T47D (cell line): ENCODE measurements at regions not wholly inside any gene's neighbourhood (a gene's known extent, or its start where the extent isn't known, plus 50 kb on each side); places are given as distances from the start of the nearest gene placed in this dataset.

Experiments used
- DNase-seq, 2 experiments: peaks; one replicate each; pipeline versions ENCODE4 v3.0.0 to v3.0.0-alpha.2; 2011 to 2012; ENCODE audit warnings: low read depth in 1 of 2, low spot score in 1 of 2
- JUND ChIP-seq: IDR thresholded peaks from 2 replicates; pipeline ENCODE4 v1.6.1; 2012; ENCODE audit warnings: low read depth
- in situ Hi-C: cut with HindIII; loops from 2 replicates; pipeline ENCODE4 v1.10.0; 2016; ENCODE audit warnings: low sequenced_read_pairs, low pct_unique_long_range_greater_than_20kb

DNA sequence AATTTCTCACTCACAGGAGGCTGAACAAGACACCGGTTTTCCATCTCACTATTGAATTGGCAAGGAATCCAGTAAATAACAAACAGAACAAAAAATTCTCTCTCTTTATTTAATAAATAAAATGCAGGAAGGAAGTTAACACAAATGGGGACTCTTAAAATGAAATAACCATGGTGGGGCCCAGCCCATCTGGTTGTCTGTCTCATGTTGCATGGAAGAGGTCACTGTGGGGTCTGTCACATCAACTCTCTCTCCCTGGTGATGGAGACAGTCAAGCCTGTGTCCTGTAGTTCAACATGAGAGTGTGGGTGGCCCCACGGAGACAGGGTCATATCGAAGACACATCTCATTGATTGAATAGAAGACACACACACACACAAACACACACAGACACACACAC, 297.7 kb downstream of the IRX2 start:
- no peak for TF ChIP-seq JUND
- DNase-seq, result no peak
- in situ Hi-C loops, result no loop called here

DNA sequence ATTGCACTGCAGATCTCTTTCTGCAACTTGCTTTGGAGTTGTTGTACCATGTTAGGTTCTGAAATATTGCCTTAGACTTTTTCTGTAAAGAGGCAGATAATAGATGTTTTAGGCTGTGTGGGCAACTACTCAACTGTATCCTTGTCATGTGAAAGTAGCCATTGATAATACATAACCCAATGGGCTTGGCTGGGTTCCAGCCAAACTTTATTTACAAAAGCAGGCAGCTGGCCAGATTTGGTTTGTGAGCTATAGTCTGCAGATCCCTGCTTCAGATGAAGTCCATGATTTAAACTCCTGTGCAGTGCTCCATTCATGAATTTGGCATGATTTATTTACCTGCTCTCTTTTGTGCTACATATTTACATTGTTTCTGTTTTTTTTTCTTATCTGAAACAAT, 300.4 kb downstream of the IRX2 start:
- in situ Hi-C loops, result no loop called here
- TF ChIP-seq JUND, result no peak
- no peak for DNase-seq

DNA sequence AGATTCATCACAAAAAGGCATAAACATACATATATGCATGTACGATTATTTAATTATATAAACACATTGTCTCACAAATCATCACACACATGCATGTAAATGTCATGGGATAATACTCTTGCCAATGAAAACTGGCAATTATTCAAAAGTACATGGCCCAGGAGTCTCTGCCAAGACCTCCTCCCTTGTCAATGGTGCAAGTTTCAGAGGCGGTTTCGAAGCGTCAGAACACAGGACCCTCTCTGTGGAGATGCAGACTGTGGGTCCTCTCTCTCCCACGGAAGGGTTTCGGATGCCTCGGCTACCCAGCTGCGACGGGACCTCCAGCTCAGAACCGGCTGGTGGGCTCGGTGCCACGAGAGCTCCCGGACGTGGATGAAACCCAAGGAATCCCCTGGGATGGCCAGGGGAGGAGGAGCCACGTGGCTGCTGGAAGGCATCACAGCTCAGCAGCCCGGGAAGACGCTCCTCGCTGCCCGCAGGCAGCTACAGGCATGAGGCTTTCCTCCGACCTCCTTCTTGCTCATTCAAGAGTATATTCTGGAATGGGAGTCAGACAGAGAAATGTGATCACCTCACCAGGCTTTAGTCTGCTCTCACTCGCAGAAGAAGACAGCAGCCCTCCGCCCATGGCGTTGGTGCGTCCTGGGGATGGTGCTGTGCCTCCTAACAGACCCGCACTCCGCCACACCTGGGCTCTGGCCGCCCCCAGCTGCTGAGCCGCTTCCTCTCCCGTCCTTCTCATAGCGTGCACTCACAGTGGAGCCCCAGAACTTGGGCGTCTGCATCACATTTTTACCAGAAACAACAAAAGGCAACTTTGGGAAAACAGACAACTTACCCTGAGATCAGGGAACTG, 308.8 kb downstream of the IRX2 start:
- TF ChIP-seq JUND, result no peak
- DNase-seq, result no peak
- in situ Hi-C loops, result no loop called here

DNA sequence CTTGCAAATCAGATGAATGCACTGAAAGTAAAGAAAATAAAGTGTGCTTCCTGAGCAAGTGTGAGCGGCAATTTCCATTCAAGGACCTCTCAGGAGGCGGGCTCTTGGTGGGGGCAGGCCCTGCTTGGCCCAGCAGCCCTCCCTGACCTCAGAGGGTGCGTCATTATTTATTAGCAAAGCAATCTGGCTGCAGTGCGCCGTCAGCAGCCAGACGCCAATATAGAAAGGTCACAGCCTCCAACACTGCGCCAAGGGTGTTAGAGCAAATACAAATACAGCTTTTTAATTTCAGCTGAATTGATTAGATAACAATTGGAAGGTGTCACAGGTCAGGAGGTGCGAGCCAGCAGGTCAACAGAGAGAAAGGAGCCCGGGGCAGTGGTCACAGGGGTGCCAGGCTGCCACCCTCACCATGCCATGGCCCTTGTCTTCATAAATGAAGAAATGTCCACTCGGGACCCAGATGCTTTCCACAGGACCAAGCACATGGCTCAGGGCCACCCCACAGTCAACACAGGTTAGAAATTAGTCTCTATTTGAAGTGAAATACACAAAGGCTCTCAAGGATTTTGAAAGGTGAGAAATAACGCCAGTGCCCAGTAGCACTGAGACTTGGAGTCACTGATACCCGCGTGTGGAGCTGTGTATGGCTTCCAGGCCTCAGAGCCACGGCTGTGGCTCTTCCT, 309.8 kb downstream of the IRX2 start:
- TF ChIP-seq JUND, result no peak

DNA sequence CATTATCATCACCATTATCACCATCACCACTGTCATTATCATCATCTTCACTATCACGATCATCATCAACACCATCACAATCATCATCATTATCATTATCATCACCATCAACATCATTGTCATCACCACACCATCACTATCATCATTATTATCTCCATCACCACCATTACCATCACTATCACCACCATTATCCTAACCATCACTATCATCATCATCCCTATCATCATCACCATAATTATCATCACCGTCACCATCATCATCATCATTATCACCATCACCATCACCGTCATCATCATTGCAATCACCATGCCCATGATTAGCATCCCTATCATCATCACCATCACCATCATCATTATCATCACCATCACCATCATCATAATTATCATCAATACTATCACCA, 311.9 kb downstream of the IRX2 start:
- in situ Hi-C loops, result no loop called here
- no peak for DNase-seq

More for the DNA sequence above, 309.8 kb downstream of the IRX2 start:
- no peak for DNase-seq
- in situ Hi-C loops, result no loop called here

DNA sequence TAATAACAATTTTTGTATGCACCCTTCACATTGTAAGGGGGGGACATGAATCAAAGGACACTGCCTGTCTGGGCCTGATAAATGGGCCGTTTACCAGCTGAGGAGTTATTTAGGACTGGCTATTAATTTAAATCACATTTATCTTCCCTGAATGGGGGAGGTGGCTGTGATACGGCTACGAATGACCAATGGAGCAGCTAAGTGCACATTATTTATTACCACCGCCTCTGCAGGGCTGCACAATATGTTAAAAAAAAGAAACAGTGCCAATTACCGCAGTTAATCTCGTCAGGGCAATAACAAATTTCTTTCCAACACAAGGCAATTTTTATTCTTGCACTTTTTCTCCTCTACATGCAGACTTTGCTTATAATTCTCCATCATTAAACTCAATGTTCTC, 318.4 kb downstream of the IRX2 start:
- TF ChIP-seq JUND, result no peak
- in situ Hi-C loops, result no loop called here
- DNase-seq, result no peak

More for the DNA sequence above, 311.9 kb downstream of the IRX2 start:
- no peak for TF ChIP-seq JUND

DNA sequence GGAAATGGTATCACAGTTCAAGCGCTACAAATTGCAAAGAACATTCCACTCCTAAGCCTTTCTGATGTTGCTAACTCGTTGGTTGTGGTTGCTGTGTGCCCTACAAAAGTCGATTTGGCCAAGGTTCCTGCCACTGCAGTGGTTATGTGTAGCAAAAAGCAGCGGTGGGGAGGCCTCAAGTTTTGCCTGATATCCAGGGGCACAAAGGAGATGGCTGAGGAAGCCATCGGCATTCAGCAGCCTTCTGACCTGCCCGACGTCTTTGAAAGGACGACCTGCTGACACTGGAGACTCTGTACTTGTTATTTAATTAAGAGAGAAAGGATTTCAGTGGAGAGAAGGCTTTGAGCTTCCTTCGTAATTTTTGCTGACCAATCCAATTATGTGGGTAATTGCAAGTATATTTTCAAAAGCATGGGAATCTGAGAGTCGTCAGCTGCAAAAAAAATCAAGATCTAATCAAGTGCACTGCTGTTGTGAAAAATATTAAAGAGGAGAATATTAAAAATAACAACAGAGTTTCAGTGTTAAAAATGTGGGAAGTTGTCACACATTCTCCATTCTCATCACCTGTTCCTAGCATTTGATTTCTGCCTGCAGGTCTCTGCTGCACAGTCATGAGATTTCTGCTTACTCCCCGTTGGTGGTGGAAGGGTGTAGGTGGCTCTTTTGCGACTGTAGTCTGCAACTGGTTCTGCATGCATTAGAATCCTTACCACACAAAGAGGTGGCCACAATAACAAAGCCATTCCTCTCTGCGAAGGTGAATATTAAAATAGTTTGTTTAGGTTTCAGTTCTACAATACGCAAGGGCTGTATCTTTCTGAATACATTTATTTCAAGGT, 319.2 kb downstream of the IRX2 start:
- in situ Hi-C loops, result no loop called here
- TF ChIP-seq JUND, result no peak

DNA sequence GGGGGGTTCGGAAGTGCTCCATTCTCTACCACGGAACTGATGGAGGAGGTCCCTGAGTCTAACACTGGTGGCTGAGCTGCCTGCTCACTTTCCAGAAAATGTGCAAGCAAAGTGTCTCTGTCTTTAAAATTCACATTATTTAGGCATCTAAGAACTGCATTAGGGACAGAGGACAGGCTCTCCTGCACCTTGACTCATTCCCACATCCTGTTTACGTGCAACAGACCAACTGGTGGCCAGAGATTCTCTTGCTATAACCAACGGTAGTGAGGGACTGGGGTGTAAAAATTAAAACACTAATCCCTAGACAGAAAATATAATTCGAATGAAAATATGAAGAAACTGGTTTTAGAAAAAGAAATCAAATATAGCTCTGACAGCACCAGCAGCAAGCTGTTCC, 320.9 kb downstream of the IRX2 start:
- no peak for TF ChIP-seq JUND
- no peak for DNase-seq
- in situ Hi-C loops, result no loop called here

More for the DNA sequence above, 319.2 kb downstream of the IRX2 start:
- no peak for DNase-seq

DNA sequence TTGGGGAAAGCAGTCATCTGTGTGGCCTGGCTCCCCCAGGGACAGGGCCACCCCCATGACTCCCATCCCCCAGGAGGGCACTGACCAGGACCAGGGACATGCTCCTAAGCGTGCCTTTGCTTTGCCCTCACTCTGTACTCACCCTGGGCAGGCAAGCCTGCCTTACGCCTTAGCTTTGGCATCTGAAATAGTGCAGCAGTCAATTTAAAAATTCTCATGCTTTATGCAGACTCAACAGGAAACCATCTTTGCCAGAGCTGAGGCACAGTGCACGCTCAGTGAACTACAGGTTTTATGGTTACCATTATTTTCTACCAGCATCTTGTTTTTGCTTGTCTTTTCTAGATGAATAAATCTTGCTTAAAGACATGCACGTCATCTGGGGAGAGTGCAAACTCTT, 323.5 kb downstream of the IRX2 start:
- DNase-seq, result no peak
- TF ChIP-seq JUND, result no peak
- in situ Hi-C loops, result no loop called here

DNA sequence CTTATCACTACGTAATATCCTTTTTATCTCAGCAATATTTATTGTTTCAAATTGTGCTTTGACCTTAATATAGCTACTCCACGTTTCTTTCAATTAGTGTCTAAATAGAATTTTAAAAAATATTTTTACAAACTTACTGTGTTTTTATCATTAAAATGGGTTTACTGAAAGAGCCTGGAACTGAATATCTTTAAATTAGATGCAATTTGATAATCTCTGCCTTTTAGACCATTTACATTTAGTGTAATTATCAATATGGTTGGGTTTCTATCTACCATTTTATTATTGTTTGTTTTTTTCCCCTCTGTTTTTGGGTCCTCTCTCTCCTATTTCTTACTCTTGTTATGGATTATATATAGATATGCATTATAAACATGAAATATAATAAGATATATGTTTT, 327.8 kb downstream of the IRX2 start:
- in situ Hi-C loops, result no loop called here
- DNase-seq, result no peak
- no peak for TF ChIP-seq JUND

DNA sequence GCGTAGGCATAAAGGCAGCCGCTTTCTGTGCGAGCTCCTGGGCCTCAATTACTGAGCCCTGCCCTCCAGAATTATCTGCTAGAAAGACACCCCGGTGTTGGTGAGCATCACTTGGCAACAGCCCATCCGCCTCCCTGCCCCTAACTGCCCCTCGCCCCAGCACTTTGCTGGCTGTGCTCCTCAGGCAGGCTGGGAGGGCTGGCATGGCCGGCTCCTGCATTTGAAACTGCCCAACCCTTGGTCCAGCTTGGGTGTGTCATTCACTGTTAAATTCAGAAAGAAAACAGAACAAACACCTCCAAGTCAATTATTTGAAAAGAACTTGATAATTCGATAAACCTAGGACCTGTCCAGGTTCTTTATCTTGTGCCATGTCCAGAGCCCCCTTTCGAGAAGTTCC, 334.2 kb downstream of the IRX2 start:
- no peak for TF ChIP-seq JUND
- DNase-seq, result no peak
- in situ Hi-C loops, result no loop called here

DNA sequence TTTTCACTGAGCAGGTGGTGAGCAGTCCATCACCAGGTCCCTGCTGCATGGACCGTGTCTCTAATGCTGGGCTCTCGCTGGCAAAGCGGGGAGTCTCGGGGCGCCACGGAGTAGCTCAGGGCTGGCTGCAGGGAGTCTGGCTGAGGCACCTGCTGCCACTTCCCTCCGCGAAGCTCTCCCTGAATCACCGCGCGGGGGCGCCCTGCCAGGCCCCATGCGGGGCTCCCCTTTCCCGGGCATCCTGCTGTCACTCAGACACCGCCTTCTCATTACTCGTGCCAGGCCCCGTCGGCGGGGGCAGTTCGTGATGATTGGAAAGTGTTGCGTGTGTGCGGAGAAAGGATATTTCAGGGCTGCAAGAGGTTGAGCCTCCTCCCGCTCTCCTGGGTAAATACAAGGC, 335.8 kb downstream of the IRX2 start:
- in situ Hi-C loops, result no loop called here
- TF ChIP-seq JUND, result no peak
- peak in 1 of 2 experiments; percentile 15 for DNase-seq
